ENCODE measurements at regions not wholly inside any gene's neighbourhood (a gene's known extent, or its start where the extent isn't known, plus 50 kb on each side); places are given as distances from the start of the nearest gene placed in this dataset.

DNA sequence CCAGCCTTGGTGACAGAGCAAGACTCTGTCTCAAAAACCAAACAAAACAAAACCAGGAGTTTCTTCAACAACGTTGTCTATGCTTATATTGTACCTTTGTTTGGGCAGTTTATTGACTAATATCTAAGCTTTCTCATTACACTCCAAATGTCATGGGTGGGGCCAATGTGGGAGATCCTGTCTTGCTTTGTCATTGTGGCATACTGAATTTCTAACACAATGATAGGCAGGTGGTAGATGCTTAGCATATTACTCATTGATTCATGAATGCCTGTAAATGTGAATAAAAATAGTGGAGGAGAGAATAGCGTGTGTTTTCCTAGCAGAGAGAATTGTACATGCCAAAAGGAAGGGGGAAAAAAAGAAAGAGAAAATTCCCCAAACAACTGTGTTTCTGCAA is 802.5 kb upstream of the EEF2KMT start:
- Histone ChIP-seq H3F3A (replicated peaks; ENCODE audit: low read depth) (no peaks in the 10 kb centered on the region), H3K4me1 (ENCODE audit: insufficient read depth) (no peaks in the 10 kb centered on the region), H3K27me3 (ENCODE audit: insufficient read depth) (no peaks in the 10 kb centered on the region), H3K4me3 (no peak overlapping the region), H4K20me1 (replicated peaks; ENCODE audit: insufficient read depth) (no peaks in the 10 kb centered on the region; the same call in 1 of the 2 replicates), H3K9me2 (ENCODE audit: insufficient read depth) (no peaks in the 10 kb centered on the region), H3K79me2 (replicated peaks; ENCODE audit: insufficient read depth) (no peaks in the 10 kb centered on the region), H3K27ac (ENCODE audit: low read depth) (no peak overlapping the region), H3K36me3 (ENCODE audit: insufficient read depth) (no peaks in the 10 kb centered on the region), H2AFZ (no peak overlapping the region), H3K4me2 (no peak overlapping the region)
- DNase-seq (ENCODE audit: low spot score): no peak
- TF ChIP-seq NANOG (IDR thresholded peaks at IDR 0.05; ENCODE audit: borderline replicate concordance) (no peak), ZNF331 (CRISPR knock-in tag; IDR thresholded peaks at IDR 0.05; ENCODE audit: low read depth) (no peak), EZH2 (IDR thresholded peaks at IDR 0.05; ENCODE audit: low read depth, unreplicated experiment) (no peak), CREB1 (CRISPR knock-in tag; IDR thresholded peaks at IDR 0.05; ENCODE audit: low read depth) (no peak), EZH2phosphoT487 (IDR thresholded peaks at IDR 0.05; ENCODE audit: unreplicated experiment) (no peak), STAT1 (IDR thresholded peaks at IDR 0.05; ENCODE audit: unreplicated experiment) (no peak), ZNF114 (CRISPR knock-in tag; IDR thresholded peaks at IDR 0.05) (no peak), POLR2AphosphoS5 (IDR thresholded peaks at IDR 0.05; ENCODE audit: low read depth) (no peak), JUNB (IDR thresholded peaks at IDR 0.05; ENCODE audit: unreplicated experiment) (no peak)
- TF ChIP-seq, protein P1, sequence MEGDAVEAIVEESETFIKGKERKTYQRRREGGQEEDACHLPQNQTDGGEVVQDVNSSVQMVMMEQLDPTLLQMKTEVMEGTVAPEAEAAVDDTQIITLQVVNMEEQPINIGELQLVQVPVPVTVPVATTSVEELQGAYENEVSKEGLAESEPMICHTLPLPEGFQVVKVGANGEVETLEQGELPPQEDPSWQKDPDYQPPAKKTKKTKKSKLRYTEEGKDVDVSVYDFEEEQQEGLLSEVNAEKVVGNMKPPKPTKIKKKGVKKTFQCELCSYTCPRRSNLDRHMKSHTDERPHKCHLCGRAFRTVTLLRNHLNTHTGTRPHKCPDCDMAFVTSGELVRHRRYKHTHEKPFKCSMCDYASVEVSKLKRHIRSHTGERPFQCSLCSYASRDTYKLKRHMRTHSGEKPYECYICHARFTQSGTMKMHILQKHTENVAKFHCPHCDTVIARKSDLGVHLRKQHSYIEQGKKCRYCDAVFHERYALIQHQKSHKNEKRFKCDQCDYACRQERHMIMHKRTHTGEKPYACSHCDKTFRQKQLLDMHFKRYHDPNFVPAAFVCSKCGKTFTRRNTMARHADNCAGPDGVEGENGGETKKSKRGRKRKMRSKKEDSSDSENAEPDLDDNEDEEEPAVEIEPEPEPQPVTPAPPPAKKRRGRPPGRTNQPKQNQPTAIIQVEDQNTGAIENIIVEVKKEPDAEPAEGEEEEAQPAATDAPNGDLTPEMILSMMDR (conservative IDR thresholded peaks at IDR 0.05; ENCODE audit: low read depth in 2 of 2): no peak
- TF ChIP-seq, protein P2, sequence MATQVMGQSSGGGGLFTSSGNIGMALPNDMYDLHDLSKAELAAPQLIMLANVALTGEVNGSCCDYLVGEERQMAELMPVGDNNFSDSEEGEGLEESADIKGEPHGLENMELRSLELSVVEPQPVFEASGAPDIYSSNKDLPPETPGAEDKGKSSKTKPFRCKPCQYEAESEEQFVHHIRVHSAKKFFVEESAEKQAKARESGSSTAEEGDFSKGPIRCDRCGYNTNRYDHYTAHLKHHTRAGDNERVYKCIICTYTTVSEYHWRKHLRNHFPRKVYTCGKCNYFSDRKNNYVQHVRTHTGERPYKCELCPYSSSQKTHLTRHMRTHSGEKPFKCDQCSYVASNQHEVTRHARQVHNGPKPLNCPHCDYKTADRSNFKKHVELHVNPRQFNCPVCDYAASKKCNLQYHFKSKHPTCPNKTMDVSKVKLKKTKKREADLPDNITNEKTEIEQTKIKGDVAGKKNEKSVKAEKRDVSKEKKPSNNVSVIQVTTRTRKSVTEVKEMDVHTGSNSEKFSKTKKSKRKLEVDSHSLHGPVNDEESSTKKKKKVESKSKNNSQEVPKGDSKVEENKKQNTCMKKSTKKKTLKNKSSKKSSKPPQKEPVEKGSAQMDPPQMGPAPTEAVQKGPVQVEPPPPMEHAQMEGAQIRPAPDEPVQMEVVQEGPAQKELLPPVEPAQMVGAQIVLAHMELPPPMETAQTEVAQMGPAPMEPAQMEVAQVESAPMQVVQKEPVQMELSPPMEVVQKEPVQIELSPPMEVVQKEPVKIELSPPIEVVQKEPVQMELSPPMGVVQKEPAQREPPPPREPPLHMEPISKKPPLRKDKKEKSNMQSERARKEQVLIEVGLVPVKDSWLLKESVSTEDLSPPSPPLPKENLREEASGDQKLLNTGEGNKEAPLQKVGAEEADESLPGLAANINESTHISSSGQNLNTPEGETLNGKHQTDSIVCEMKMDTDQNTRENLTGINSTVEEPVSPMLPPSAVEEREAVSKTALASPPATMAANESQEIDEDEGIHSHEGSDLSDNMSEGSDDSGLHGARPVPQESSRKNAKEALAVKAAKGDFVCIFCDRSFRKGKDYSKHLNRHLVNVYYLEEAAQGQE (IDR thresholded peaks at IDR 0.05; ENCODE audit: unreplicated experiment): no peak
- TF ChIP-seq, protein P3, sequence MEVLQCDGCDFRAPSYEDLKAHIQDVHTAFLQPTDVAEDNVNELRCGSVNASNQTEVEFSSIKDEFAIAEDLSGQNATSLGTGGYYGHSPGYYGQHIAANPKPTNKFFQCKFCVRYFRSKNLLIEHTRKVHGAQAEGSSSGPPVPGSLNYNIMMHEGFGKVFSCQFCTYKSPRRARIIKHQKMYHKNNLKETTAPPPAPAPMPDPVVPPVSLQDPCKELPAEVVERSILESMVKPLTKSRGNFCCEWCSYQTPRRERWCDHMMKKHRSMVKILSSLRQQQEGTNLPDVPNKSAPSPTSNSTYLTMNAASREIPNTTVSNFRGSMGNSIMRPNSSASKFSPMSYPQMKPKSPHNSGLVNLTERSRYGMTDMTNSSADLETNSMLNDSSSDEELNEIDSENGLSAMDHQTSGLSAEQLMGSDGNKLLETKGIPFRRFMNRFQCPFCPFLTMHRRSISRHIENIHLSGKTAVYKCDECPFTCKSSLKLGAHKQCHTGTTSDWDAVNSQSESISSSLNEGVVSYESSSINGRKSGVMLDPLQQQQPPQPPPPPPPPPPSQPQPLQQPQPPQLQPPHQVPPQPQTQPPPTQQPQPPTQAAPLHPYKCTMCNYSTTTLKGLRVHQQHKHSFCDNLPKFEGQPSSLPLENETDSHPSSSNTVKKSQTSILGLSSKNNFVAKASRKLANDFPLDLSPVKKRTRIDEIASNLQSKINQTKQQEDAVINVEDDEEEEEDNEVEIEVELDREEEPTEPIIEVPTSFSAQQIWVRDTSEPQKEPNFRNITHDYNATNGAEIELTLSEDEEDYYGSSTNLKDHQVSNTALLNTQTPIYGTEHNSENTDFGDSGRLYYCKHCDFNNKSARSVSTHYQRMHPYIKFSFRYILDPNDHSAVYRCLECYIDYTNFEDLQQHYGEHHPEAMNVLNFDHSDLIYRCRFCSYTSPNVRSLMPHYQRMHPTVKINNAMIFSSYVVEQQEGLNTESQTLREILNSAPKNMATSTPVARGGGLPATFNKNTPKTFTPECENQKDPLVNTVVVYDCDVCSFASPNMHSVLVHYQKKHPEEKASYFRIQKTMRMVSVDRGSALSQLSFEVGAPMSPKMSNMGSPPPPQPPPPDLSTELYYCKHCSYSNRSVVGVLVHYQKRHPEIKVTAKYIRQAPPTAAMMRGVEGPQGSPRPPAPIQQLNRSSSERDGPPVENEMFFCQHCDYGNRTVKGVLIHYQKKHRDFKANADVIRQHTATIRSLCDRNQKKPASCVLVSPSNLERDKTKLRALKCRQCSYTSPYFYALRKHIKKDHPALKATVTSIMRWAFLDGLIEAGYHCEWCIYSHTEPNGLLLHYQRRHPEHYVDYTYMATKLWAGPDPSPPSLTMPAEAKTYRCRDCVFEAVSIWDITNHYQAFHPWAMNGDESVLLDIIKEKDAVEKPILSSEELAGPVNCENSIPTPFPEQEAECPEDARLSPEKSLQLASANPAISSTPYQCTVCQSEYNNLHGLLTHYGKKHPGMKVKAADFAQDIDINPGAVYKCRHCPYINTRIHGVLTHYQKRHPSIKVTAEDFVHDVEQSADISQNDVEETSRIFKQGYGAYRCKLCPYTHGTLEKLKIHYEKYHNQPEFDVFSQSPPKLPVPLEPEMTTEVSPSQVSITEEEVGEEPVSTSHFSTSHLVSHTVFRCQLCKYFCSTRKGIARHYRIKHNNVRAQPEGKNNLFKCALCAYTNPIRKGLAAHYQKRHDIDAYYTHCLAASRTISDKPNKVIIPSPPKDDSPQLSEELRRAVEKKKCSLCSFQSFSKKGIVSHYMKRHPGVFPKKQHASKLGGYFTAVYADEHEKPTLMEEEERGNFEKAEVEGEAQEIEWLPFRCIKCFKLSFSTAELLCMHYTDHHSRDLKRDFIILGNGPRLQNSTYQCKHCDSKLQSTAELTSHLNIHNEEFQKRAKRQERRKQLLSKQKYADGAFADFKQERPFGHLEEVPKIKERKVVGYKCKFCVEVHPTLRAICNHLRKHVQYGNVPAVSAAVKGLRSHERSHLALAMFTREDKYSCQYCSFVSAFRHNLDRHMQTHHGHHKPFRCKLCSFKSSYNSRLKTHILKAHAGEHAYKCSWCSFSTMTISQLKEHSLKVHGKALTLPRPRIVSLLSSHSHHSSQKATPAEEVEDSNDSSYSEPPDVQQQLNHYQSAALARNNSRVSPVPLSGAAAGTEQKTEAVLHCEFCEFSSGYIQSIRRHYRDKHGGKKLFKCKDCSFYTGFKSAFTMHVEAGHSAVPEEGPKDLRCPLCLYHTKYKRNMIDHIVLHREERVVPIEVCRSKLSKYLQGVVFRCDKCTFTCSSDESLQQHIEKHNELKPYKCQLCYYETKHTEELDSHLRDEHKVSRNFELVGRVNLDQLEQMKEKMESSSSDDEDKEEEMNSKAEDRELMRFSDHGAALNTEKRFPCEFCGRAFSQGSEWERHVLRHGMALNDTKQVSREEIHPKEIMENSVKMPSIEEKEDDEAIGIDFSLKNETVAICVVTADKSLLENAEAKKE (CRISPR knock-in tag; IDR thresholded peaks at IDR 0.05): no peak
- TF ChIP-seq, protein P4, sequence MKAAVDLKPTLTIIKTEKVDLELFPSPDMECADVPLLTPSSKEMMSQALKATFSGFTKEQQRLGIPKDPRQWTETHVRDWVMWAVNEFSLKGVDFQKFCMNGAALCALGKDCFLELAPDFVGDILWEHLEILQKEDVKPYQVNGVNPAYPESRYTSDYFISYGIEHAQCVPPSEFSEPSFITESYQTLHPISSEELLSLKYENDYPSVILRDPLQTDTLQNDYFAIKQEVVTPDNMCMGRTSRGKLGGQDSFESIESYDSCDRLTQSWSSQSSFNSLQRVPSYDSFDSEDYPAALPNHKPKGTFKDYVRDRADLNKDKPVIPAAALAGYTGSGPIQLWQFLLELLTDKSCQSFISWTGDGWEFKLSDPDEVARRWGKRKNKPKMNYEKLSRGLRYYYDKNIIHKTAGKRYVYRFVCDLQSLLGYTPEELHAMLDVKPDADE (IDR thresholded peaks at IDR 0.05): no peak
- no peak overlapping the region for H3K27ac Mint-ChIP-seq
- H3K36me3 Mint-ChIP-seq (ENCODE audit: low read depth): no peaks in the 10 kb centered on the region; the same call in 2 of the 3 replicates
- peaks cover 9% of the 10 kb centered on the region for H3K27me3 Mint-ChIP-seq (ENCODE audit: insufficient read depth, low read depth, poor library complexity)
- no peaks in the 10 kb centered on the region; the same call in 2 of the 3 replicates for H3K9me3 Mint-ChIP-seq
- no peak overlapping the region for H3K4me3 Mint-ChIP-seq
- H3K4me1 Mint-ChIP-seq: peaks cover 24% of the 10 kb centered on the region
- no peak for ATAC-seq
